Stimulated activated naive CD8-positive, alpha-beta T cell treated with anti-CD3 and anti-CD28 coated beads, Interleukin-15, Interleukin-2, amounts not matched to agents 100 U/mL and 50 U/mL, for 24 hours (primary cell): ENCODE measurements at regions not wholly inside any gene's neighbourhood (a gene's known extent, or its start where the extent isn't known, plus 50 kb on each side); places are given as distances from the start of the nearest gene placed in this dataset.

ENCODE experiments used
- ATAC-seq: fragments of 150-1000 bp; cut with Tn5 transposase; one replicate; pipeline ENCODE4 v1.10.0; 2021
- DNase-seq: peaks from one replicate; pipeline ENCODE4 v3.0.0; 2021

GRCh38 chr6:114435985-114436384 is 93.2 kb upstream of the HS3ST5 start:
- ATAC-seq (no peak), DNase-seq (no peak)

DNA sequence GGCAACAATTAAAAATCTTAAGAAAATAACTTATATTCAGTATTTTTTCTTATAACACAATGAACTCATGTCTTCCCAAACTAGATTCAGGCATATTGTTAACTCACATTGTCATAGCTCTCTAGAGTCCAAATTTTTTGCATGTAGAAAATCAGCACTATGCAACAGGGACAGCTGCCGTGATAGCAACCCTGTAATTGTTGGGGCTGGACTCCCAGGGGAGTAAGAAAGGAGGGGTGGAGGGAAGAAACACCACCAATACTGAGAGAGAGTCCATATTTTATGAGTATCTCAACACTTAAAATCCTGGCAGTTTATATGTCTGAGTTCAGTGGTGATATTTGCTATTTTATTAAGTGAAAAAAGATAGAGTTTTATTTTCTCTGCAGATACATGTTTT is 89.6 kb upstream of the HS3ST5 start:
- ATAC-seq: no peak

DNA sequence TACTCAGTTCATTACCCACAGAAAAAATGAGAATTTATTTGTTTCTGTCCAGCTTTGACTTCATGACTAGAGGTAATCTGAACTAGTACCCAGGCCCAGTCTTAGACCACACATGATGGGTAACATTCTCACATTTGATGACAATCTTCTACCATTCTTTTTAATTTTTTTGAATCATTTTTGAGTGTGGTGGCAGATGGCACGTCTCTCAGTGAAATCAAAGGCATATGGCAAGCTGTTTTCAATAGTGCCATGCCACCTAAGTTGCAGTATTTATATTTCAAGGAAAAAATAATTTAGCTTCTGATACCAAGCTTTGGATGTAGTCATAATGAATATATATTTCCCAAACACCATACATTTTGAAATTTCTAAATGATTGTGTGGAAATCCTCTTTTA is 88.8 kb upstream of the HS3ST5 start:
- no peak for DNase-seq
- no peak for ATAC-seq

More for the DNA sequence above, 89.6 kb upstream of the HS3ST5 start:
- no peak for DNase-seq

GRCh38 chr6:114430534-114431124 is 87.8 kb upstream of the HS3ST5 start:
- ATAC-seq (no peak), DNase-seq (no peak)

GRCh38 chr6:114428341-114428740 is 85.5 kb upstream of the HS3ST5 start:
- no peak for ATAC-seq
- DNase-seq: no peak

- ATAC-seq: no peak
- no peak for DNase-seq
Measured at GRCh38 chr6:114421199-114421598, 78.4 kb upstream of the HS3ST5 start.

DNA sequence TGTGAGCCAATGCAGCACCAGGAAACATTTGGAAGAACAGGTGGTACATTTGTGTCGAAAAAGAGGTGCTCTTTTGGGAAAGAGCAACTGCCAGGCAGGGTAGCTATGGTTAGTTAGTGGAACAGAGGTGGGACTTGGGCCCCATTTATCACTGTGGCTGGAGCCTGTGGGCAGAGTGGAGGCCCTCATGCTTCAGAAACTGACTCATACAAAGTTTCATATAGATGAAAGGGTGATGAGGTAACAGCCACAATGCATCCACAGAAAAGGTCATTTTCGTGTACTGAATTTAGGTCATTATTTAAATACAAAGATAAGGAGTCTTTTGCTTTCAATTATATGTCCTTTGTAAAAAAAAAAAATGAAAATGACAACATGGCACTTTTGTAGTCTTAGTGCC is 76.4 kb upstream of the HS3ST5 start:
- ATAC-seq (peak; percentile 61), DNase-seq (no peak)

DNA sequence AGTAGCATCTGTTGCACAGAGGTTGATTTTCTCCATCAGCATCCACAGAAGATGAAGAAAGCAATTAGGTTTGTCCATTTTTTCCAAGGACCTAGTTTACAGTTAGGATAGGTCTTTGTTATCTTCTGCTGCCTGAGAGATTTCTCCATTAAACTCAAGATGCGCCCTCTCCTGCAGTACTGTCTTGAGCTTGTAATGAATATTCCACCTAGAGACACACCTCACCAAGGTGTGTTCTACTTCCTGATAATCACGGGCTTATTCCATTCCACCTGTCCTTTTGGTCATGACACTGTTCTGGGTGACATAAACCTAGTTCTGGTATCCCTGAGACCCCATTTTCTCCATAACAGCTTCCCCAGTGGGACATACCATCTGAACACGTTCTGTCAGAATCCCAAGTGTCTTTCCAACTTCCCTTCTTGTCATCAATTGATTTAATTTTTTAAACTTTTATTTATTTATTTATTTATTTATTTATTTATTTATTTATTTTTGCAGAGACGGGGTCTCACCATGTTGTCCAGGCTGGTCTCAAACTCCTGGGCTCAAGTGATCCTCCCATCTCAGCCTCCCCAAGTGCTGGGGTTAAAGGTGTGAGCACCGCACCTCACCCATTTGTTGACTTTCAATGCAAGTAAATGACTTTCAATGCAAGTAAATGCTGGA is 75.6 kb upstream of the HS3ST5 start:
- ATAC-seq (no peak), DNase-seq (no peak)

DNA sequence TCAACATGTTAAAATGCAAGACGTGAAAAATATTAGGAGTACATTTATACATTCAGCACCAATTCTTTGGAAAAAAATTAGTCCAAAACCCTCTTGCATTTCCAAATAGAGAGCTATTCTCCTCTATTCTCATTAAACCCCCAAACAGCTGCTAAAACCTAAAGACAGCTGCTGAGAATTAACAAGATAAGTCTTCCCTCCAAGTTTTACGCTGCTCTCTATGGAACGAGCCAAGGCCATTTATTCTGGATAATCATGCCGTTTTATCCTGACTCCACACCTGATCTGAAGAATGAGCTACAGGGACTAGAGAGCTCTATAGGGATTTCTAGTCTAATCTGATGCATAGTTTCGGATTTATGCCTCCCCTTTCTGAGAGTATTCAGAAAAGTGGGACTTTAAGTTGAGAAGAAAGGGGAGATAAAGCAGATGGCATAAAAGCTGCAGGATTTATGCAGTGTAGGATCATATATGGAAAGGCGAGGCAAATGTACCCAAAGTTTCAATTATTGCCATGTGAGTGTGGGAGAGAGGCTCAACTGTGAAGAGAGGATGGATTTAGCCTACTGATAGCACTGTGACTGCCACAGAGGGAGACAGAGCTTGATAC is 64.7 kb upstream of the HS3ST5 start:
- ATAC-seq (no peak), DNase-seq (no peak)

DNA sequence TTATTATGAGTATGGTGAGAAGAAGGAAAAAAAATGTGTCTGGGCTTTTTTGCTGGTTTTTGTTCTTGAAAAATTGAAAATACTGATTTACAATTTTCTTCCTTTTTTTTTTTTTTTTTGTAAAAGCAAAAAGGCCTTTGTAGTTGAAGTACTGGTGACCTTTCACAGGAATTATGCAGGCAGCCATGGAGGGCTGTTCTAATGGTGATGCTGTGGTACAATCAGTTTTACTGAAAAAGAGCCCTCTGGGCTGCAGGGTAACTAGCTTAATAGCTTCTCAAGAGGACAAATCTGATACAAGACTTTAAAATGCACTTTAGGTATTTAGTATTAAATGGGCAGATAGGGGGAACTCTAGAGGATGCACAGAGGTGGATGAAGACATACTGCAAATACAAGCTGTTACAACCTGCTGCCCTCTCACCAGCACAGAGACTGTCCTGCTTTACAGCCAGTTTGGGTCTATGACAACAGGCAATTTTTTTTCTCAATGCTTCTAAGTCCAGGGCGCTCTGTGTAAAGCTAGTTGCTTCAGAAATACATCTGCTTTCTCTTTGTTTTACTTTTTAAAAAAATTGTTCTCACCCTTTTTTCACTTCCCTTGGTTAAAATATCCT is 61.6 kb upstream of the HS3ST5 start:
- no peak for DNase-seq
- no peak for ATAC-seq

- DNase-seq (no peak), ATAC-seq (no peak)
Measured at GRCh38 chr6:114403858-114404257, 61.0 kb upstream of the HS3ST5 start.

DNA sequence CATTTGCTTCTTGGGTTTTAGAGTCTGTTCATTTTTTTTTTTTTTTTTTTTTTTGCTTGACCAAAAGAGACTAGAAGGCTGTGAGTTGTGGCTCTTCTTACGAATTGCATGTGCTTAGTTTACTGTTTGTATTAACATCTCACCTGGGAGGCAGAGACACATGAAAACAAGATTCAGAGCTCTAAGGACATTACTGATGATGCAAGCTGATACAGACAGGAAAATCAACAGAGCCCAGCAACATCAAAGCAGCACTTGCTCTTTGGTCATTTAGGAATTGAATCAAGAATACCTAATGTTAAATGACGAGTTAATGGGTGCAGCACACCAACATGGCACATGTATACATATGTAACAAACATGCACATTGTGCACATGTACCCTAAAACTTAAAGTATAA is 55.7 kb upstream of the HS3ST5 start:
- DNase-seq (no peak), ATAC-seq (no peak)
